HG03039 (cell line): ENCODE measurements at regions not wholly inside any gene's neighbourhood (a gene's known extent, or its start where the extent isn't known, plus 50 kb on each side); places are given as distances from the start of the nearest gene placed in this dataset.

Experiments
- ATAC-seq: cut with Tn5 transposase; IDR thresholded peaks from one replicate; pipeline ENCODE4 v1.9.1; 2021; ENCODE audit warnings: mild to moderate bottlenecking, moderate library complexity; ENCODE audit not compliant: unreplicated experiment

DNA sequence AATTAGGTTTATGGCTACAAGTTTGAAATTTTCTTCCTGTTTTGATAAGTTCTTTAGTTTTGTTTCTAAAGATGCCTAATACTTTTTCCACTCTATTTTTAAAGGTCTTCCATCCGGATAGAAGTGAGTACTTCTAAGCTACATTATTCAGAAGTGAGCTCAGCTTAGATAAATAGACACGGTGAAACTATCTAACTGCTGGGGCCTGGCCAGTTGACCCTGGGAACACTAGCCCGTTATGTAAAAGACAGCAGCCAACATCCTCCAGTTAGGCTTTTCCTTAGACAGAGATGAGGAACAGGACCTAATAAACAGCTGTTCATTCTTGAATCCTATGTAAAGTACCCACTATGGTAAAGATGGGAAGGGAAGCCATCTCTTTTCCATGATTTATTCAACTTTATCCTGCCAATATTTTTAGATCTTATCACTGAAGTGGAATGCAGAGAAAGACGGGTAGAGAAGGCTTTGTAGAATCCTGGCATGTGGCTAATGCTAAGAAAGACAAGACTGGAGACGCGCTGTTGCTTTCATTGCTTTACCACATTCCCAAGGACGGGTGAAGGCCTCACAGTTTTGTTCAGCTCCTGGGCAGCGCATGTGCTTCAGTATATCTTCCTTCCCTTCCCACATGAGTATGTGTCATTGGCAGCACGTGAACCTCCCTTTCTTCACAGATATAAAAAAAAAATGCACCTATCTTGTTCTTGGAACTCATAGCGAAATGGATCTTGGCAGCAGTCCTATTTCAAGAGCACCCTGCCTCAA lies 340.0 kb upstream of the MEOX2 start:
- no peak for ATAC-seq

DNA sequence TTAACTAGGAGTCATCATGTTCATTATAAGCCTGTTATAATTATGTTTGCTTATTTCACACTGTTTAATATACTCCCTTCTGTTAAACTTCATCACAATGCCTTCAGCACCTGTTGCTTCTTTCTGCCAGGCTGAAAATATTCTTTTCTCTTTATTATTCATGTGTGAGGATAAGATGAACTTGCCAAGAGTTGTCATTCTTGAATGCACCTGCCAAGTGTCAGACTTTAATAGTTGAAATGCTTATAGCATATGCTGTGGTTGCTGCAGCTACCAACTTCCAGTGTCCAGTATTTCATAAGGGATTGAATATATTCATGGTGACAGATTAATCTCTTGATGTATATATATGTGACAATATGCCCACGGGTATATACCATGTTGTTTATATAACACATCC lies 339.2 kb upstream of the MEOX2 start:
- ATAC-seq: no peak

DNA sequence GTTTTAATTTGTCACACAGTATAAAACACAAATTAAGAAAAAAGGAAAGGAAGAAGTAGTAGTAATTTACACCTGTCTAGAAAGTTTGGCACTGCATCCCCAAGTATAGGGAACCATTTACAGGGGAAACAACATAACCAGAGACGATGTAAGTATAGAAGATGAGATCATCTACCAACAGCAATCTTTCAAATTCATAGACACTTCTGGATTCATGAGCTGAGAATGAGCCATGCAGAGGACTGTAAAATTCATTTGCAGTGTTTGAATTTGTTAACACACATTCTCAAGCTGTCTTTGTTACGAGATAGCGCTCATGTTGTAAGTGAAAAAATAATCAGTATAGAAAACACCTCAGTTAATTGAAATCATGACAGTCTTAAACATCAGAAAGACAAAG lies 337.0 kb upstream of the MEOX2 start:
- no peak for ATAC-seq

DNA sequence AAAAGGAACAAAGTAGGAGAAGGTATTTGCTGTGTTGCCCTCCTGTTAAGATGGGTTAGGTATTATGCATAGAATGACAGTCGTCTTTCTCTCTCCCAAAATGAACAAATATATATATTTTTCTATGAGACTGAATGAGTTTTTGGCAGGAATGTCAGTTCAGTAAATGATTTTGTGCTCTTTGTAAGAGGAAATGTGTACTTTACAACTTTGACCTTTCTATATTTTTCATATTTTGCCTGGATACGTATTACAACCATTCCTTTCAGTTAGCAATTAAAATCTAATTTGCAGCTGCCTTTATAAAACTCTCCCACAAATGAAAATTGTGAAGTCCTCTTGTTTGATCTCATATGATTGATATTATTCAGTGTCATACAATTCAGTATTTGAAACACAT lies 336.6 kb upstream of the MEOX2 start:
- ATAC-seq: no peak

DNA sequence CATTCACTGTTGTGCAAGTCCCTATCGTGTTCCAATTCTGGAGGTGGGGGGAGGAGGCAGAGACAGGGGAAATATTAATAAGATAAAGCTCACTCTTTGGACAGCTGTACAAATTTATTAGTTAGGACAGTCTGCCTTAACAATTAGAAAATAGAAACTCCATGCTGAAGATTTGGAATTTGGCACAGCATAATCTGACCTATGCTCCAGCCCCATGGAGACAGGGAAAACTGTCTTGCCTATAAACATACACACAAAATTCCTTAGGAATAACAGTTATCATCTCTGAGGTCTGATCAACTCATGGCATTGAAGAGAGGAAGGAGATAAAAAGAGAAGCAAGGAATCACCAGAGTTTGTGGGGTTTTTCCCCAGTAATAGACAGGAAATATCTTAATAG lies 335.4 kb upstream of the MEOX2 start:
- no peak for ATAC-seq

DNA sequence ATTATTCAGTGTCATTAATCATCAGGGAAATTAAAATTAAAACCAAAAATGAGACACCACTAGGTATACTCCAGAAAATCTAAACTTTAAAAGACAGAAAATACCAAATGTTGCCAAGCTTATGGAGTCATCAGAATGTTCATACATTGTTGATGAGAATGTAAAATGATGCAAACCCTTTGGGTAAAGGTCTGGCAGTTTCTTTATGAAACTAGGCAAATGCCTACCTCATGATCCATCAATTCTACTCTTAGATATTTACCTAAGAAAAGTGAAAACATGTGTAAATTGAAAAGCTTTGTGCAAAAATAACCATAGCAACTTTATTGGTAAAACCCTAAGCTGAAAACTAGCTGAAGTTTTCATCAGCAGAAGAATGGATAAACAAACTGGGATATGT lies 329.5 kb upstream of the MEOX2 start:
- no peak for ATAC-seq

DNA sequence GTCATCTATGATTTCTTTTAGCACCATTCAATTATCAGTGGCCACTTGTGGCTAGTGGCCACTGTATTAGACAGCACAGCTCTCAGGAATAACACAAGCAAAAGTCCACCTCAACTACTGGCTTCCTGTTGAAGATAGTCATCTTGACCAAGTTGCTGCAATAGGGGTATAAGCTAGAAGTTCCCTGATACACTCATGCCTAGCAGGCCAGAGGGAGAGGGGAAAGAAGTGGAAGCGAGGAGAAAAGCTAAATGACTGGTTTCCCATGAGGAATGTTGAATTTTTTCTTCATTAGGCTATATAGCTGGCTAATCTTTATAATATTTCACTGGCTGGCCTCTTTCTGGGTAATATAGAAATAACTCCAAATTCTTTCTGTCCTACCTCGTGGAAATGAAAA lies 327.5 kb upstream of the MEOX2 start:
- ATAC-seq: no peak

DNA sequence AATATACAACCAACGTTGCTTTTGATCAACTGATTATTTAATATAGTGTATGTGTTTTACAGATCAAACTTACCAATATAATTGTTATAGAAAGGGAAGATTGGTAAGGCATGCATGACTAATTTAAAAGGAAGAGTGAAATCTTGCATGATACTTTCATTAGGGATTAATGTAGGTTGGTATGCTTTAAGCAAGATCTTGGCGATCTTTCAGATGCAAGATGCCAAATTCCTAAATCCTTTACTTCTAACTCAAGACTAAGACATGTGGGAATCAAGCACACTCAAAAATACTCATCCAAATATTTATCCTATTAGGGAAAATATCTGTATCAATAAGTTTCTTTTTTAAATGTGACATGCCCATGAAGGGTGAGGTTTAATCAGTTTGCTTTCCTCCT lies 321.4 kb upstream of the MEOX2 start:
- ATAC-seq: no peak

DNA sequence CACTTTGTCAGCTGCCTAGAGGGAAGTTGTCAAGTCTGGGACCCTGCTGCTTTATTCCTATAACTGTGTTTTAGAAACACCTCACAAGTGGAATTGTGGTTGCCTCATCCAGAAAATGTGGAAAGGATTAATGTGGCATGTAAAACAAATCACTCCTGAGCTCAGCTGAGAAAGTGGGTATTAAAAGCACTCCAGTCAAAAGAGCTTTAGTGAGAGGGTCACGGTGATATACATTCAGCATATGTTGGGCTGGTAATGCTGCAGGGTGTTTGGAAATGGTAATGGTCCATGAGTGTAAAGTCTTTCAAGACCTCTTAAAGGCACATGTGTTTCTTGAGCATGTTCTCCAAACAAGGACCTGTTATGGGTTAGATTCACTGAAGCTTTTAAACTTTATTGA lies 318.2 kb upstream of the MEOX2 start:
- no peak for ATAC-seq

DNA sequence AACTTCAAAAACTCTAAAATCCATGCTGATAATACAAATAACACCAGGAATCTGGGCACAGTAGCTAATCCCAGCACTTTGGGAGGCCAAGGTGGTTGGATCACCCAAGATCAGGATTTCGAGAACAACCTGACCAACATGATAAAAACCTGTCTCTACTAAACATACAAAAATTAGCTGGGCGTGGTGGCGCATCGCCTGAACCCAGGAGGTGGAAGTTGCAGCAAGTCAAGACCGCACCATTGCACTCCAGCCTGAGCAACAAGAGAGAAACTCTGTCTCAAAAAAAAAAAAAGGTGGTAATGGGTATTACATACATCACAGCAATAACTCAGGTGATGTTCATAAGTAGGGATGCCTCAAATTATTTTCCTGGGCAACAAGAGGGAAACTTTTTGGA lies 315.0 kb upstream of the MEOX2 start:
- ATAC-seq: no peak

DNA sequence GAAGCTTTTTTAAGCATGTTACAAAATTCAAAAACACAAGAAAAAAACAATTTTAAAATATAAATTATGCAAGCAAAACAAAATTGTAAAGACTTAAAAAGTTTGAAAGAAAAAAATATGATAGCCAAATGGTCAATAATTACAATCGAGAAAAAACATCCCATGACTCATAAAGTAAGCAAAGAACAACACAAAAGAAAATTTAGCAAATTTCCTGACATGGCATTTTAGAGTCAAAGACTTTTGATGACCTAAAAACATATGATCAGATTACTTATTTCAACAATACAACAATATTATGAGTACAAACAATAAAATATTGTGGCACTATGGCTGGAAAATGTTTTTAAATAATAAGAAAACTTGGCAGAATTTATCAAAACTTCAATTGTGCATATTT lies 312.1 kb upstream of the MEOX2 start:
- no peak for ATAC-seq

DNA sequence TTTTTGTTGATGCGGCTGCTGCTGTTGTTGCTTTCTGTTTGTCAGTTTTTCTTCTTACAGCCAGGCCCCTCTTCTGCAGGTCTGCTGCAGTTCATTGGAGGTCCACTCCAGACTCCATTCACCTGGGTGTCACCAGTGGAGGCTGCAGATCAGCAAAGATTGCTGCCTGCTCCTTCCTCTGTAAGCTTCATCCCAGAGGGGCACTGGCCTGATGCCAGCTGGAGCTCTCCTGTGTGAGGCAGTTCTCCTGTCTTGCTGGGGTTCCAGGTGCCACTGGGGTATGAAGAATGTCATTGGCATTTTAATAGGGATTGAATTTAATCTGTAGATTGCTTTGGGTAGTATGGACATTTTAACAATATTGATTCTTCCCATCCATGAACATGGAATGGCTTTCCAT lies 308.5 kb upstream of the MEOX2 start:
- ATAC-seq: no peak

DNA sequence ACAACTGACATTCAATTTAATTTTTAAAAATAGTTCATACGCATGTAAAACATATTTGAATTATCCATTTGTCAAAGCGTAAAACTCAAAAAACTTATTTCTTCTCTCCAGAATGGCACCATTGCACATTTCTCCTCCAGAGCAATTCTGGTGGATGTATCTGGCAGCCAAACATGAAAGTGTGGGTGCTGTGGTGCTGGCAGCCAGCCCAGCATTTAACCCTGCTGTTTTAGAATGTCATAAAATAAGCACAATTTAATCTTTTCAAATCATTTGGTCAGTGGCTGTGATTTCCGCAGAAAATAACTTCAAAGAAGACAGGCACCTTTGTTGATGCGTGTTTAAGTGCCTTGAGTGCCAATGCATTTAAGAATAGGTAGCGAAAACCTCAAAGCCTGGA lies 302.7 kb upstream of the MEOX2 start:
- no peak for ATAC-seq

DNA sequence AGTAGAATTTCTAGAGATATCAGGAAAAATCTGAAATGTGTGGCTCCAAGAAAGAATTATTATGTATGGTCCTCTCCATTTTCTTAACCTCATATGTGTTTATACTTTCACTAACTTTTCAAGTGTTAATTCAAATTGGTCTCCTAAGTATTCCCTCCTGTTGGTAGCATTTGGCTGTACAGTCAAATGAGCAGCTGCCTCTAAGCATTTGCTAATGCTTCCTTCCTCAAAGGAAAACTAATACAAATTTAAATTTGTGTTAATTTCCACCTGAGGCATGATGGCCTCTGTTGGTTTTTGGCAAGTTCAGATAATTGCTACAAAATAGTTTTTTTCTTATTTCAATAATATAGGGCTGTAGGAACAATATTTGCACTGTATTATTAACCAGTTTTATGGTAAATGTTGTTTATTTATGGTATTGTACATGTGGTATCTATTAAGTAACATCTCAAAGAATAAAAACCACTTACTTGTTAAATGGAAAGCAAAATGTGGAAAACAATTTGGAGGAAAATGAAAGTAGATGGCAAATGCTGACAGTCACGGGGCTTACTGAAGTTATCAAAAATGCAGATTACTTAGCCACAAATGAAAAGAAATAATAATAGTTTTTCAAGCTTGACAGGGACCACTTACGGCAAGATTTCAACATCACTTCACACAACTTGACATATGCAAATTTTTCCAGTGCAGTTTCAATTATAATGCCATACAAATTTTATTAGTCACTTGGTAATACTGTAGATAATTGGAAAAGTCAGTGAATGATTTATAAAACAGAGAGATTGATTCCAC lies 299.3 kb upstream of the MEOX2 start:
- ATAC-seq: no peak

DNA sequence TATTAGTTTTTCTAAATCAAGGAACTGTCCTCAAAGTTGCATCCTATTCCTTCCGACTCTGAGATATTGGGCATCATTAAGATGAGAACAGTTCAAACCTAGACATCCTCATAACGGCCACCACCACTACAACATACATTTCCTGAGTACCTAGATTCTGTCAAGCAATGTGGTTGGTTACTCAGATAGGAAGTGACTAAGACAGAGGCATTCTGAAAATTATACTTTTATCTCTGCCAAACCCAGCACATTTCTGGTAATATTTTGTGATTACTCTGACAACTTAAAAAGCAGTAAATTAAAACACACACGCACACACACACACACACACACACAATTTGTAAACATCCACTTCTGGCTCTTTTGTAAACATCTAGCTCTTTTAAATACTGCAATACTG lies 291.2 kb upstream of the MEOX2 start:
- no peak for ATAC-seq

DNA sequence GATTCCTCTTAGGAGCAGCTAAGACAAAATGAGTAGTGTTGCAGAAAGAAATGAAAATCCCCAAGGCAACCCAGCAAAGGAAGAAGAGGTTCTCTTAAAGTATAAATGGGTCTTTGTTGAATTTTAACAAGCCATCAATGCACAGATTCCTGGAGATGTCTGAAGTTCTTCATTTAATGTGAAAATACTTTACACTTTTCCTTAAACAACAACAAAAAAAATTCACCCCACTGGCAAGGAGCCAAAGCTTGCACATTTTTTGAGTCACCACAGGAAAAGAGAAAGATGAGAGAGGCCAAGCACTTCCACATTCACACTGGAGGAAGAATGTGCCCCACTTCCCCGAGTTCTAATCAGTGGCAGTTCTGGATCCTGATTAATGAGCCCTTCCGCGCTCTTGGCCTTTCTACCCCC lies 286.4 kb upstream of the MEOX2 start:
- ATAC-seq: no peak

DNA sequence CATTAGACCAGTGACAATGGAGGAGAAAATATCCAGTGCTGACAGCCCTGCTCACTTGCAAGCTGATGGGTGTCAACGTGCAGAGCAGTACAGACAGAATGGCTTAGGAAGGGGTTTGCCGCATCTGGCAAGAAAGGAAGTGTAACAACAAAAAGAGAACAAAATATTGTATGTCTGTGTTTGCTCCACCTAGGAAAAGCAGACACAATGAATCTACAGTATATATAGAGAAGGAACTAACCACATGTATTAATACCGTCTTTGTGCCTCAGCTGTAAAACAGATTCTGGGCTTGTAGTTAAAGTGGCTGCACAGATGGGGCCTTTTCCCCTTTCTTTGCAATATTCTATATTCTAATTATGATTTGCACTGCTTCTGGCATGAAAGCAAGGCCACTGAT lies 281.1 kb upstream of the MEOX2 start:
- no peak for ATAC-seq

DNA sequence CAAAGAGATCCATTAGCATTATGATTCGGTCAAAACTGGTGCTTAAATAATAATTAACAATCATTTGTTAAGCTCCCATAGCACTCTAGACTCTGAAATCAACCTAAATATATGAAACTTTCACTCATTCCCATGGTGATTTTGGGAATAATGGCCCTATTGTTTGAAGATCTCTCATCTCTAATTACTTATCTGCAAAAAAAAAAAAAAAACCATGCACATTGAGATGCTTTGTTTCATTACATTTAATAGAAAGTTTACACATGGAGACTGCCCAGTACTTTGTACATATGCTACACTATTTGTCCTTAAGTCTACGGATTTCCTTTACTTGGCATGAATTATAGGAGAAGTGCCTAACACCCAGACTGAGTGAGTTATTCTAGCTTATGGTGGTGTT lies 280.6 kb upstream of the MEOX2 start:
- no peak for ATAC-seq

DNA sequence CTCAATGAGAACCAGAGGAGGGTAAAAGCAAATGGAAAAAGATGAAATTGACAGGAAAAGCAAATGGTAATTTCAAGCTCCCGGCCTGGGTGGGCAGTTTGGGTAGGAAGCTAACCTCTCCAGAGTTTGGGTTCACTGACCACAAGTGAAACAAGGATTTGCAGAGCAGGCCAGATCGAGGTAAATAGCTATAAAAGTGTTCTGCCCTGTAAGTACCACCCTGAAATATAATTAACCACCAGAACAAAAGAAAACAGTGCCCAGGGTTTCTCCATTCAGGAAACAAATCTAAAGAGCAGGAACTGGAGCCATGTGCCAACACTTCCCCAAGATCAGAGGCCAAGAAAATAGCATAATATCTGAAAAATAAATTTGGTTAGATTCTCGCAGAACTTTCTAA lies 276.7 kb upstream of the MEOX2 start:
- no peak for ATAC-seq

DNA sequence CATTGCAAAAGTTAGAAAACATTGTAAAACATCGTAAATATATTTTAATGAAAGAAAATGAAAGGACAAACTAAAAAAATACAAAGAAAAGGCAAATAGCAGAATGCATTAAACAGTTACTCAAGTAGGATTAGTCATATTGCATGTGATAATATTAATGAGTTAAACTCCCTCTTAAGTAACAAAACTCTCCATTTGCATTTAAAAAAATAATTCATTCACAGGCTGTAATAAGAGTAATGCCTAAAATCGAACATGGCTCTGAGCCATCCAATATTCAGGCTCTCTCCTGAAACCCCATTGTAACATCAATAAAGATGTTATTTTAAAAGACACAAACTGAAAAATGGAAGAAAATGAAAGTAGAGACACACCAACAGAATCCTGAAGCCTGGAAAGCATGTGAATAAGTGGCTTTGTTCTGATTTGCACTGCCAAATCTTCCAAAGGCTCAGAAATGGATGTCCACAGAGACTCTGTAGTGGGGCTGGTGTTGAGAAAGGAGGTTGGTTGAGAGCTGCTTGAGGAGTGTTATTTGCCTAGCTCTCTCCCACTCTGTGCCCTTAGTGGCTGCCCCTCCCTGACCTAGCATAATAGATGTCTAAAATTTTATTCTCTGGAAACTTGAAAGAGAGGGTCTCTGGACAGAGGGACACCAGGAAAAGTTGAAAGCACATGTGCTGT lies 268.3 kb upstream of the MEOX2 start:
- no peak for ATAC-seq

DNA sequence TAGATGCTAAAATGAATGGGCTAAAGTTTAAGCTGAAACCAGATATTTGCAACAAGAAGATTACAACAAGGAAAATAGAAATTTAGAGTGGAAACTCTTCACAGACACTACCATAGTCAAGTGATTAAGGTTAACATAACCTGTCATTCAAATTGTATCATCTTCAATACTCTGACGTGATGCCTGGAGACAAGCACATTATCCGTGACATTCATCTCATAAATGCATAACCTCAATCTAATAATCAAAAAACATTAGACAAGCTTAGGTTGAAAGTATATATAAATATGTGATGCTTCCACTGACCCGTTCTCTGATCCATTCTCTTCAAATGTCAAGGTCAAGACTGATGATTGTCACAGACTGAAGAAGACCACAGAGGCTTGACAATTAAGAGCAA lies 263.8 kb upstream of the MEOX2 start:
- ATAC-seq: no peak

DNA sequence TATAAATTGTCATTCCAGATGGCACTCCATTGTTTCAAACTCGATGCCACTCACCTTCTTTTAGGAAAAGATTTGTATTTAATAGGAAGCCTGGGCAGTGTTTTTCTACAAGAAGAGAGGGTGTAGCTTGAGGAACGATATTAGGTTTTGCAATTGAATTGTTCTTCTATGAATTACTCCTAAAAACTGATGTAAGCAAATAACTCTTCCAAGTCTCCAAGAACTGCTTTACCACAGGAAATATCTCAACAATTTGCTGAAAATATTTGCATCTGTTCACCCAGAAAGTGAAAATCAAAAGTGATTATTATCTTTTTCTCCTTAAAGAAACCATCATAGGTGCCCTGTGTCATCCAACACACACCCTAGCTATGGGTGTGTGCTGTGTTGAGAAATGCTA lies 261.3 kb upstream of the MEOX2 start:
- no peak for ATAC-seq
